Dermis blood vessel endothelial cell (primary cell): ENCODE measurements at regions not wholly inside any gene's neighbourhood (a gene's known extent, or its start where the extent isn't known, plus 50 kb on each side); places are given as distances from the start of the nearest gene placed in this dataset.
A peak's percentile ranks its signal among the peaks of the same experiment; 100 is the strongest.

Experiments
- DNase-seq: peaks from one replicate; pipeline ENCODE4 v3.0.0; 2010

GRCh38 chr13:99659866-99660554 lies 158.7 kb downstream of the TM9SF2 start:
- no peak for DNase-seq

- no peak for DNase-seq
These were observed 158.0 kb downstream of the TM9SF2 start for GRCh38 chr13:99659226-99659625.

- DNase-seq, result peak; percentile 60
These were observed 157.2 kb downstream of the TM9SF2 start for GRCh38 chr13:99658261-99658991.

- peak; percentile 52 for DNase-seq
These were observed 156.6 kb downstream of the TM9SF2 start for GRCh38 chr13:99657848-99658260.

- no peak for DNase-seq
These were observed 155.6 kb downstream of the TM9SF2 start for GRCh38 chr13:99656844-99657381.

- DNase-seq, result peak; percentile 85
These were observed 154.9 kb downstream of the TM9SF2 start for GRCh38 chr13:99656092-99656745.

GRCh38 chr13:99655351-99656091 lies 154.2 kb downstream of the TM9SF2 start:
- DNase-seq, result no peak

GRCh38 chr13:99654076-99654475 lies 152.8 kb downstream of the TM9SF2 start:
- no peak for DNase-seq

- DNase-seq, result no peak
These were observed 152.3 kb downstream of the TM9SF2 start for GRCh38 chr13:99653526-99653925.

- DNase-seq, result no peak
These were observed 151.6 kb downstream of the TM9SF2 start for GRCh38 chr13:99652901-99653300.

GRCh38 chr13:99652141-99652540 lies 150.9 kb downstream of the TM9SF2 start:
- no peak for DNase-seq

GRCh38 chr13:99651016-99651415 lies 149.7 kb downstream of the TM9SF2 start:
- no peak for DNase-seq

GRCh38 chr13:99650410-99650809 lies 149.1 kb downstream of the TM9SF2 start:
- no peak for DNase-seq

GRCh38 chr13:99648927-99649326 lies 147.7 kb downstream of the TM9SF2 start:
- no peak for DNase-seq

GRCh38 chr13:99648066-99648665 lies 146.9 kb downstream of the TM9SF2 start:
- DNase-seq, result no peak

- DNase-seq, result no peak
These were observed 146.3 kb downstream of the TM9SF2 start for GRCh38 chr13:99647596-99647985.

- no peak for DNase-seq
These were observed 145.8 kb downstream of the TM9SF2 start for GRCh38 chr13:99646866-99647595.

GRCh38 chr13:99642841-99643240 lies 141.6 kb downstream of the TM9SF2 start:
- DNase-seq, result no peak

- no peak for DNase-seq
These were observed 140.7 kb downstream of the TM9SF2 start for GRCh38 chr13:99642006-99642405.

- DNase-seq, result no peak
These were observed 139.0 kb downstream of the TM9SF2 start for GRCh38 chr13:99640260-99640659.

GRCh38 chr13:99639126-99639525 lies 137.9 kb downstream of the TM9SF2 start:
- DNase-seq, result no peak
